GM18909 (cell line): ENCODE measurements at regions not wholly inside any gene's neighbourhood (a gene's known extent, or its start where the extent isn't known, plus 50 kb on each side); places are given as distances from the start of the nearest gene placed in this dataset.
"Not testable (repeated sequence)": the region's sequence is repeated elsewhere in the genome, so short reads cannot be mapped to it uniquely, and the experiment has no call there.

Experiments
- ATAC-seq: cut with Tn5 transposase; IDR thresholded peaks from one replicate; pipeline ENCODE4 v1.9.1; 2021; ENCODE audit warnings: mild to moderate bottlenecking; ENCODE audit not compliant: unreplicated experiment, poor library complexity

DNA sequence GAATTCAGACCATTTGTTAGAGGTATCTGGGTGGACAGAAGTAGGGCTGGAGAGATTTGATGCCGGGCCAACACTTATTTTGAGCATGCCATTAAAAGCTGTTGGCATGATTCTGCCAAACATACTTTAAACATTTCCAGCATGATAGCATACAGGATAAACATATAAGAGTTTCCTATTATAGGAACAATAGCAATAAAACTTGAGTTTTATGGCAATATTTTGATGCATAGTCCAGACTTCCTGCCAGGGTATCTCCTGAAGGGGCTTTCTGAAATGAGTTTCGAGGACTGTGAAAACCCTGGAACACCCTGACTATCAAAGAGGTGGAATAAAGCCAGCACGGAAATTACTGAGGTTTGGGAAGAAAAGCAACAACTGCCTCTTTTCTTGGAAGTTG lies 1398.0 kb upstream of the NXPH2 start:
- ATAC-seq, result no peak

DNA sequence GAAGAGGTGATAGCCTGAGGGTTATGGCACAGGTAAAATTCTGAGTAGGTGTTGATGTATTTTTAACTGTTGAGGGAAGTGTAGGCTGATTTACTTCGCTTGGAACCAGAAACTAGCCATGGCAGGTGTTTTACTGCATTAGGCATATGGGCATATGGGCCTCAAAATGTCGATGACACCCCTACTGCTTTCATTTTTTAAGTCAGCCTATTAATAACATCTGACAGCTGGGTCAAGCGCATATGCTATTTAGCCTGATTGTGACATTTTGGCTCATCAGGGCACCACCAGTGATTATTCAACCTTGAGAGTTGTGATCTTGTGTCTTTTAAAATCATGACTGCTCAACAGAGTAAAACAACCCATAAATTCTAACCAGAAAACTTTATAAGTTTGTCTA lies 1396.9 kb upstream of the NXPH2 start:
- ATAC-seq, result no peak

DNA sequence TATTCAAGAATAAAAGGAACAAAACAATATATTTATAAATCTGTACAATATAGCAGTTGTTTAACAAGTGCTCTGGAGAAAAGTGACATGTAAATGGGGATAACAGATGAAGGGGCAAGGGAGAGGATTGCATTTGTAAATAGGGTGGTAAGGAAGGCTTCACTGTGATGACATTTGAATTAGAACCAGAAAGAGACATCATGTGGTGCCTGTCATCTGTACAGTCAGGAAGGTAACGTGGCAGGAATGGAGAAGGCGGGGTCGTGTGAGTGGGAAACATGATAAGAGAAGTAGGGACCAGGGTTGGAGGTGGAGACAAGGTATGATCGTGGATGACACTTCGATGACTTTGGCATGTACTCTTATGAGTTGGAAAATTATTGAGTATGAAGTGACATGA lies 1393.6 kb upstream of the NXPH2 start:
- ATAC-seq, result no peak

DNA sequence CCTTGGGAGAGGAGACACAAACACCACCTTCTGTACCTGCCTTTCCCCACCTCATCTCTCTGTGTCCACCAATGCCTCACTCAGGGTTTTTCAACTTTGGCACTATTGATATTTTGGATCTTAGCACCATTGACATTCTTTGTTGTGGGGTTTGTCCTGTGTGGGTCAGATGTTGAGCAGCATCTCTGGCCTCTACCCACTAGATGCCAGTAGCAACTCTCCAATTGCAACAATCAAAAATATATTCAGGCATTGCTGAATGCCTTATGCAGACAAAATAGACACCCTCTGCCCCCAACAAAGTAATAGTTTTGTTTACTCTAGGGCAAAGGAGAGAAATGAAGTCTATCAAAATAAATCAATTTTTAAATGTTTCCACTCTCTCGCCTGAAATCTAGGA lies 1384.3 kb upstream of the NXPH2 start:
- no peak for ATAC-seq

DNA sequence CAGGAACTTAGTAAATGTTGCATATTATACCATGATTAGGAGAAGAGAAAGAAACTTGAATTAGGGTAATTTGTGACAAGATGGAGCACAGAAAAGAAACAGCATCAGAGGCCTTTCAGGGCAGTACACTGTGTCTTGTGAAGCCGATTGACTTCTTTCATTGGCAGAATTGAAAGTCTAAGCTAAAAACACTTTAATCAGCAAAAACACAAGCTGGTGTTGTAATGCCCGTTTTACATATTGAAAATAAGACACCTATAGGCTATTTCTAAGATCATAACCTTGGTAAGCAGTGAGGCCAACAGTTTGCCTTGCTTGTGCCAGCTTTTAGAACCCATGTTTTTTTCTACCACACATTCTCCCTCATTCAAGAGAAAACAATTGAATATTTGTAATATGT lies 1378.1 kb upstream of the NXPH2 start:
- no peak for ATAC-seq

DNA sequence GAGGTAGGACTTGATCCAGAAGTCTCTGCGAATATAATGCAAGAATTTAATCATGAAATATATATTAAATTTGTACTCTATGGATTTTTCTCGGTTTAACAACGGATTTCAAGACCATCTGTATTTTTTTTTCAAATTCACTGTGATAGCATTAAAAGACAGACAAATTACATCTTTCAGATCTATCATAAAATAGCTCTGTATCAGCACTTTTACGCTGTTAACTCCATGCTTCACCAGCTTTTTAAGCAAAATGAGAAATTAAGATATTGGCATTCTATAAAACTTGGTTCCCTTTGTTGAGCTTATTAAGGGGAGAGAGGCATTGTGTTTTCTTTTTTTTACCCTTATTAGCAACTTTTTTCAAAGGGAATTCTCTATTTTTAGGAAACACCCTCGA lies 1377.6 kb upstream of the NXPH2 start:
- ATAC-seq, result no peak

DNA sequence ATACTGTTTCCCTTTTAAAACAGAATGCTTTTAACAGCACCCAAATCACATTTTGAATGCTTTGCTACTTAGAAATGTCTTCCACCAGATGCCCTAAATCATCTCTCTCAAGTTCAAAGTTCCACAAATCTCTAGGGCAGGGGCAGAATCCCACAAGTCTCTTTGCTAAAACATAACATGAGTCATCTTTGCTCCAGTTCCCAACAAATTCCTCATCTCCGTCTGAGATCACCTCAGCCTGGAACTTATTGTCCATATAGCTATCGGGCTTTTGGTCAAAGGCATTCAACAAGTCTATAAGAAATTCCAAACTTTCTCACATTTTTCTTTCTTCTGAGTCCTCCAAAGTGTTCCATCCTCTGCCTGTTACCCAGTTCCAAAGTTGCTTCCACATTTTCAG lies 1374.5 kb upstream of the NXPH2 start:
- ATAC-seq, result no peak

DNA sequence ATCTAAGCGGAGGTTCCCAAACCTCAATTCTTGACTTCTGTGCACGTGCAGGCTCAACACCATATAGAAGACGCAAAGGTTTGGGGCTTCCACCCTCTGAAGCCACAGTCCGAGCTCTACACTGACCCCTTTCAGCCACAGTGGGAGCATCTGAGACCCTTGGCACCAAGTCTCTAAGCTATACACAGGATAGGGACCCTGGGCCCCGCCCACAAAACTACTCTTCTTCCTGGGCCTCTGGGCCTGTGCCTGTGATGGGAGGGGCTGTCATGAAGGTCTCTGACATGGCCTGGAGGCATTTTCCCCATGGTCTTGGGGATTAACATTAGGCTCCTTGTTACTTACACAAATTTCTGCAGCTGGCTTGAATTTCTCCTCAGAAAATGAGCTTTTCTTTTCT lies 1374.1 kb upstream of the NXPH2 start:
- ATAC-seq, result no peak

DNA sequence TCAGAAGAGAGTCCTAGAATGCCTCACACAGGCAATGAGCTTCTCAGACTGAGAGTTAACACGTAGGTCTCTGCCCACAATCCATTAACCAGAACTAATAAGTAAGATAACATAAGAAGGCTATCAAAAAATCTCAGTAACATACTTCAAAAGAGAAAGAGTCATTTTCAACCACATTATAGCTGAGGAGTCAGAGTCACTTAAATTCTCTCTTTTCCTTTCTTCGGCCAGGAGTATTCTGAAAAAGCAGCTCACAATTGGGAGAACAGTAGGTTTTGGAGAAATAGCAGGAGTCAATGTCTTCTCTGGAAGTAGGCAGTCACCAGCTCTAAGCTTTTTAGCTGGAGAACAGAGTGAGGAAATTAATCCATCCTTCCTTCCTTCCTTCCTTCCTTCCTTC lies 1364.4 kb upstream of the NXPH2 start:
- no peak for ATAC-seq

DNA sequence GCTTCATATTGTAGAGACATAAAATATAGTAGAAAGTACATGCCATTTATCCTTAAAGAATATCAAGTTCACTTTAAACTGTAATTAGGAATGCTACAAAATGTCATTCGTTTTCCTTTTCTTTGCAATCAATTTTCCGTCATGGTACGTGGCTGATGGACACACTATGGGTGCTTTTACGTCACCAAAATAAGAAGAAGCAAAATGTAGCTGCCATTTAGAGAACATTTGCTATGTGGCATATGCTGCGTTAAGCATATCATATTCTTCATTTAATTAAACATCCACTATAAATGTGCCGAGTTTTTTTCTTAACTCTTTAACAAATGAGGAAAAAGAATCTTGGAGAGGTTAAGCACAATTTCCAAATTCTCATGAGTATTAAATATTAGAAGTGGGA lies 1358.5 kb upstream of the NXPH2 start:
- no peak for ATAC-seq

DNA sequence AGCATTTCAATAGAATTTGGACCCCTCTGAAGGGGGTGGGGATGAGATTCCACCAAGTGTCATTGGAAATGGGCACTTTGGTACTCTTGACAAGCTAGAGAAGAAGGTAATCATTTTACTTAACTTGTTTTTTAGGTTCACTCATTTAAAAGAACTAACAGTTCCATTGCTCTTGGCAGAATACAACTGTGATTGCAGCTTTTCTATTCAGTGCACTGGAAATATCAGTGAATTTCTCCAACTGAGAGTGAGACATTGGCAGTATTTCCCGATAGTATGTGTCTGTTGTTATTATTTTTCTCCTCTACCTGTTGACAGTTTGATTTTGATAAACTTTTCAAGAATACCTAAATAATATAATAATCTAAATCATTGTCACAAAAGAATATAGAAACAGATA lies 1356.7 kb upstream of the NXPH2 start:
- no peak for ATAC-seq

DNA sequence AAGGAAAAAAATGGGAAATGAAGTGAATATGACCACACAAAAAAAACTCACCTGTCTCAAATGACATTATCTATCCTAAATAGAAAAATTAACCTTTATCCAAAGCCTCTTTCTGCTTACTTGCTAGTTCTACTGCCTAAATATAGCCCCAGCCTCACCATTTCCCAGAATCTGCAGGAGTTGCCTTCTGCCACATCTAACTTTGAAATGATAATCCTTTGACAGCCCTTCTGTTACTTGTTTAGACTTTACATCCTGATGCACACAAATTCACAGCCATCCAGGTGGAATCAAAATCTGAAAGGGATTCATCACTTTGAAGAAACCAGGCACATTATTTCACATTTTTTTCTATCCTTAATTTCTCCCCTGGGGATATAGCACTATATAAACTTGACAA lies 1356.2 kb upstream of the NXPH2 start:
- ATAC-seq, result no peak

DNA sequence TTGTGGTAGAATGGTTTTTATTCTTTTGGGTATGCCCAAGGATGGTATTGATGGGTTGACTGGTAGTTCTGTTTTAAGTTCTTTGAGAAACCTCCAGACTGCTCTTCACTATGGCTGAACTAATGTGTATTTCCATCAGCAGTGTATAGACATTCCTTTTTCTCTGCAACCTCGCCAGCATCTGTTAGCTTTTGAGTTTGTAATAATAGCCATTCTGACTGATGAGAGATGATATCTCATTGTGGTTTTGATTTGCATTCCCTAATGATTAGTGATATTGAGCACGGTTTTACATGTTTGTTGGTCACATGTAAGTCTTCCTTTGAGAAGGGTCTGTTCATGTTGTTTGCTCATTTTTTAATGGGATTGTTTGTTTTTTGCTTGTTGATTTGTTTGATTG lies 1348.7 kb upstream of the NXPH2 start:
- no peak for ATAC-seq

DNA sequence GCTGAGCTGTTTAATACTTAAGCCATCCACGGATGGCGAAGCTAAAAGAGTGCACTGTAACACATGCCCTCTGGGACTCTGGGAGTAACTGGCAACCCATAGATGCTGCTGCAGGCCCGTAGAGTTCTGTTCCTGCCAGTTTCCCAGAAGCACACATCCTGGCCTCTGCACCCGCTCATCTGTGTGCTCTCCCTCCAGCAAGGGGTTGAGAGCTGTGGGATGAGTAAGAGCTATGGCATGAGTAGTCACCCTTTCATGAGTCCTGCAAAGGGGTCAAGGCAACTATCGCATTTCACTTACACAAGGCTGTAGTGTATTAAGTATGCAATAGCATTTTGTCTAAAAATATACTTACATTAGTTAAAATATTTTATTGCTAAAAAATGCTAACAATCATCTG lies 1341.8 kb upstream of the NXPH2 start:
- ATAC-seq, result no peak

DNA sequence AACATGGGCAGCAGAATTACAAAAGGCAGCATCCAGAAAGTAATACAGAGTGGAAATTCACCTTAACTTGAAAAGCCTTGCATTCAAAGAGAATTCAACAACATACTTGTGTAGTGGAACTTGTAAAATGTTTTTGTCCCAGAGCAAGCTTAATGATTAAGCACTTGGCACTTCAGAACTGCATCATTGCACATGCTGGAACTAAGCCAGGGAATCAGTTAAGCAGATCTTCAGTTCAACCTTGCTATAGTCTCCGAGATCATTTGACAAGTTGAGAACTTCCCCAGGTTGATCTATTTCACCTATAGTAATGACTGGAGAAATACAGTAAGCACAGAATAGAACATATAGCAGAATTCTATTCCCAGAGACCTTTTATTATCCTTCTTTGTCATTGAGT lies 1337.2 kb upstream of the NXPH2 start:
- ATAC-seq, result no peak

DNA sequence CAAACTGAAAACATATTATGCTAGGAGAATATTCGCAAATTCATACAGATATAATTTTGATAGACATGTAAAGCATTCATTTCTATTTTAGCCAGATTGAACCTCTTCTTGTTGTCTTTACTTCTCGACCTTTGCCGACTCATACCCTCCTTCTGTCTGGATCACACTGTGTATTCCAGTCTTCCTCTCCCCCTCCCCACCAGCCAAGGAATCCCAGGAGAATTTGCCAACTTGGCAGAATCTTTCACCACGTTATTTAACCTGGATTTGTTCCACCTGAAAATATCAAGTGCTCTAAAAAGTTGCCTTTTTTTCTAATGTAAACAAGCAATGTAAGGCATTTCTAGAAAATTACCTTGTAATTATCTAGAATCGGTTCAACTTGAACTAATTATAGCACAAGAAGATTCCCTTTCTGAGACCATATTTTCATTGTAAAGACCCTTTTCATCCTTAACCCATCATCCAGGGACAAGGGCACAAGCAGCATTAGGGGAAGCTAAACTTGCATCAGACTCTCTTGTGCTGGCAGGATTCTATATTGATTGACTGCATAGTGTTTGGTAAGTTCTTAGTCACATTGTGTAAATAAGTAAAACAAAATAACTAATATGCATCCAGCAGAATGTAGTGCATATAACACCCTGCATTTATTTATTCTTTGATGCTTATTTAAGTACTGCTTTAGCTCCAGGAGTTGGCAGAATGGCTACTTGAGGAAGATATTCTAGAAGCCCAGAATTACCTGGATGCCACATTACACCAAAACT lies 1328.7 kb upstream of the NXPH2 start:
- ATAC-seq, result no peak

DNA sequence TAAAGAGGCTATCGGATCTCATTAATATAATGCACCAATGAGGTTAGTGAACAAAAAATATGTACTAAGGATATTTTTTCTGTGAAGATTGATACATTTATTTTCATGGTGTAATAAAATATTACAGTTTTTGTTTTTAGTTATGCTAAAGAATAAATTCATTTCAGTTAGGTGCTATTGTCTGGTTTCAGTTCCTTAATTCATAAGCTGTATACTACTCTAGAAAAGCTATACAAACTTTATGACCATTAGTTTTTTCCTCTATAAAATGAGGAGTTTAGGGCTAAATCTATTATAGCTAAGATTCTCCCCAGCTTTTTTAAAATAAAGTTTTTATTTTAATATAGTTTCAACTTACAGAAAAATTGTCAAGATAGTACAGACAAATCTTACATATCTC lies 1311.7 kb upstream of the NXPH2 start:
- no peak for ATAC-seq

DNA sequence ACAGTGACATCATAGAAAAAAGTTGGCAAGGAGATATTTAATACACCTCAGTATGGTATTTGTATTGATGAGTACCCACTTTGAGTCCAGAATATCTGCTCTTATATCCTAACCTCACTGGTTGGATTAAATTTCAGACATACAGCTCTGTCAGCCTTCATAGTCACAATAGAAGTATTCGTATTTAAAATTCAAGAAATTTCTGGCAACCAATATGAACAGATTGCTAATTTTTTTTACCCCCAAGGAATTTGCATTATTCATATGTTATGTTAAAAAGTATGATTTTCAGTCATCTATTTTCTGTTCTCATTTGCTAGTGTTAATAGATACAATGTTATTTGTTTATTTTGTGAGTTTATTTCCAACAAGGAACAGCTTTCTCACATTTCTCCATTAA lies 1306.8 kb upstream of the NXPH2 start:
- no peak for ATAC-seq

DNA sequence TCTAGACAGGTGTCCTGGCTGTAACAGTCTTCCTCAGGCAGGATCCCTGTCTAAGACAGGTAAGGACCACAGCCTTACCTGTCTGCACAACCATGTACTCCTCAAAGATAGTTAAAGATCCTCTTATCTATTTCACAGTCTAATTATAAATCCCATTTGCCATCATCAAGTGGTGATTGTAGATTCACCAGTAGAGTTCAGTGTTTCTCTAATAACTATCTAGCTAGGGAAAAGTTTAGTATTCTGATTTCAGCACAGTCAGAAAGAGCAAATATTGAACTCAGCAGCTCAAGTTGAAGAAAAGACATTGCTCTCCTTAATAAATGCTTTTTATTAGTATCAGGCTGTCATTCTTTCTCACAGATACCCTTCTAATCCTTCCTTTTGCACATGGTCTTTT lies 1305.5 kb upstream of the NXPH2 start:
- ATAC-seq, result no peak

DNA sequence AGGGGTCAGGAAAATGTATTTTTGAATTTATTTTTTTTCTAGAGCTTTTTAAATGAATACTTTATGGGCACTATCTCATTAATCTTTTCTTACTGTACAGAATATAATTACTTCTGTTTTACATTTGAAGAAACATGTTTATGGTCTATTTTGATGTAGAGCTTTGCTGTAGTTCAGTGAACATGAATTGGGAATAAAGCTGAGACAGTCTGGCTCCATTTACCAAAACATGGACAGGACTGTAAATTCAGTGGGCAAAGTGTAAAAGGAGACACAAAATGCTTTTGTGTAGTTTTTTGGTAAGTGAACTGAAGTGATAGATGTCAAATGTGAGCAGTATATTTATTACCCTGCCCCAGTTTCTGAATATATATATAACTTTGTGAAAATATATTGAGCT lies 1298.8 kb upstream of the NXPH2 start:
- ATAC-seq, result no peak

DNA sequence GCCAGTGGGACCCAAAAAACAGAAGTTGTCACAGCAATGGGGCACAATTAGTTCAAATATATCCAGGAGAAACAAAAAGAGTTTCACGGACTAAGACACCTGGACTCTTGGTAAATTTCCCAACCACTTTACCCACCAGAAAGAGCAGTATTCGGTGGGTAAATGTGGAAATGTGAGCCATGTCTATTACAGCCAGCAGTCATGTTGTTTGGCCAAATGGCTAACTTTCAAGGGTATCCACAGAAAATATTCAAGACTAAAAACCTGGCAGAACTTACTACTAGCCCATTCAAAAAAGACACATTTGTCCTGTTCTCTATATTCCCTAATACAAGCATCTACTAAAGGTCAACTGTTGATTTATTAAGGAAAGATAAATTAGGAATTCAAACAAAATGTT lies 1296.0 kb upstream of the NXPH2 start:
- no peak for ATAC-seq

DNA sequence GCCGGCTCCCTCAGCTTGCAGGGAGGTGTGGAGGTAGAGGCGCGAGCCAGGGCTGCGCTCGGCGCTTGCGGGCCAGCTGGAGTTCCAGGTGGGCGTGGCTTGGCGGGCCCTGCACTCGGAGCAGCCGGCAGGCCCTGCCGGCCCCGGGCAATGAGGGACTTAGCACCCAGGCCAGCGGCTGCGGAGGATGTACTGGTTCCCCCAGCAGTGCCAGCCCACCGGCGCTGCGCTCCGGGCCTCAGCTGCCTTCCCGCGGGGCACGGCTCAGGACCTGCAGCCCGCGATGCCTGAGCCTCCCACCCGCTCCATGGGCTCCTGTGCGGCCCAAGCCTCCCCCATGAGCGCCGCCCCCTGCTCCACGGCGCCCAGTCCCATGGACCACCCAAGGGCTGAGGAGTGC lies 1293.6 kb upstream of the NXPH2 start:
- not testable (repeated sequence) for ATAC-seq

DNA sequence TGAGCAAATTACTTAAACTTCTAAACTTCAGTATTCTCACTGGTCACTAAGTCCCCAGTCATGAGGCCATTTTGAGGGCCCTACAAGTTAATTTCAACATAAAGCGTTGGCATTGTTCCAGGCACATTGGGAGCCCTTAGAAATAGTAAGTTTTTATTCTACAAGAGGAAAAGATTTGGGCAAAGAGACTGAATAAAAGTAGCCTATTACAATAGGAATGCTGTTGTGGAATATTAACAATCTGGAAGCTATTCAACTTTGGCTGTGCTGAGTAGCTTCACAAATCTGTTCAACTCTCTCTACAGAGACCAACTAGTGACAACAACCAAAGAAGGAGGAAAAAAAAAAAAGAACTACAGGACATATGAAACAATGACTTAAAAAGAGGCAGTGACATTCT lies 1287.5 kb upstream of the NXPH2 start:
- ATAC-seq, result no peak
